Esophagus (tissue), 2 donors: ENCODE measurements at regions not wholly inside any gene's neighbourhood (a gene's known extent, or its start where the extent isn't known, plus 50 kb on each side); places are given as distances from the start of the nearest gene placed in this dataset.

Experiments used
- H3K27ac ChIP-seq, 2 donors: one replicate each; pipeline ENCODE4 v1.5.1; 2013; ENCODE audit warnings: low read depth in 2 of 2, mild to moderate bottlenecking in 2 of 2, inconsistent platforms in 1 of 2, low read length in 1 of 2, moderate library complexity in 1 of 2
- H3K27me3 ChIP-seq, 2 donors: one replicate each; pipeline ENCODE4 v1.6.1; 2013; ENCODE audit warnings: low read length in 2 of 2, control low read depth in 1 of 2, mild to moderate bottlenecking in 1 of 2; ENCODE audit not compliant: insufficient read depth in 2 of 2, control insufficient read depth in 1 of 2
- H3K36me3 ChIP-seq, 2 donors: one replicate each; pipeline ENCODE4 v1.6.1; 2013; ENCODE audit warnings: low read length in 1 of 2; ENCODE audit not compliant: control insufficient read depth in 2 of 2, insufficient read depth in 2 of 2
- H3K4me1 ChIP-seq, 2 donors: one replicate each; pipeline ENCODE4 v1.6.1; 2013; ENCODE audit warnings: low read length in 1 of 2; ENCODE audit not compliant: control insufficient read depth in 2 of 2, insufficient read depth in 2 of 2
- H3K4me3 ChIP-seq, 2 donors: one replicate each; pipeline ENCODE4 v1.5.1; 2013; ENCODE audit warnings: low read length in 2 of 2, mild to moderate bottlenecking in 2 of 2, low read depth in 1 of 2, moderate library complexity in 1 of 2
- H3K9me3 ChIP-seq, 2 donors: one replicate each; pipeline ENCODE4 v1.6.1; 2013; ENCODE audit warnings: mild to moderate bottlenecking in 2 of 2, low read depth in 1 of 2, low read length in 1 of 2, moderate library complexity in 1 of 2; ENCODE audit not compliant: control insufficient read depth in 2 of 2, insufficient read depth in 1 of 2
- WGBS, 2 donors: extraction: QIAGEN DNeasy Blood & Tissue Kit; methylation state at CpG; one replicate each; pipeline ENCODE4 v1.1.7; 2013; 5-methylcytosine and 5-hydroxymethylcytosine counted together
- donor health status: healthy with polysubstance abuse.
- donor health status: Bipolar disorder and iron deficiency.

GRCh38 chr16:86338403-86339115 is 171.8 kb upstream of the FOXF1 start:
- Histone ChIP-seq H3K36me3 (no peaks in the 10 kb centered on the region), H3K4me1 (peaks cover 0 to 3% of the 10 kb centered on the region in 2 donors), H3K27me3 (no peaks in the 10 kb centered on the region), H3K4me3 (no peak overlapping the region), H3K27ac (no peak overlapping the region), H3K9me3 (no peaks in the 10 kb centered on the region)
- WGBS, 2 donors: 82 to 87% methylated on average over 5 of the region's 5 CpGs

- Histone ChIP-seq H3K9me3 (no peaks in the 10 kb centered on the region), H3K4me3 (no peak overlapping the region), H3K27ac (peak overlapping the region; percentile 50 to 91), H3K4me1 (peaks cover 0 to 4% of the 10 kb centered on the region in 2 donors), H3K36me3 (no peaks in the 10 kb centered on the region), H3K27me3 (no peaks in the 10 kb centered on the region)
- 58 to 80% methylated on average over 6 of the region's 6 CpGs for WGBS, 2 donors
Observed at GRCh38 chr16:86342161-86342834, 168.0 kb upstream of the FOXF1 start.

GRCh38 chr16:86343027-86343795 is 167.1 kb upstream of the FOXF1 start:
- peaks cover 0 to 4% of the 10 kb centered on the region in 2 donors for H3K4me1 ChIP-seq
- no peaks in the 10 kb centered on the region for H3K27me3 ChIP-seq
- no peak overlapping the region for H3K4me3 ChIP-seq
- H3K36me3 ChIP-seq: no peaks in the 10 kb centered on the region
- WGBS, 2 donors: 24 to 26% methylated on average over 25 of the region's 25 CpGs
- no peaks in the 10 kb centered on the region for H3K9me3 ChIP-seq
- peak overlapping the region; percentile 72 to 91 for H3K27ac ChIP-seq

GRCh38 chr16:86343796-86344585 is 166.3 kb upstream of the FOXF1 start:
- Histone ChIP-seq H3K27ac (peak overlapping the region; percentile 72 to 82), H3K27me3 (no peaks in the 10 kb centered on the region), H3K36me3 (no peaks in the 10 kb centered on the region), H3K9me3 (no peaks in the 10 kb centered on the region), H3K4me3 (no peak overlapping the region), H3K4me1 (peaks cover 0 to 4% of the 10 kb centered on the region in 2 donors)
- WGBS, 2 donors: 19 to 26% methylated on average over 10 of the region's 10 CpGs

GRCh38 chr16:86344586-86344871 is 165.8 kb upstream of the FOXF1 start:
- 74 to 75% methylated on average over 7 of the region's 7 CpGs for WGBS, 2 donors
- Histone ChIP-seq H3K27me3 (no peaks in the 10 kb centered on the region), H3K27ac (peak overlapping the region; percentile 72 to 82), H3K9me3 (no peaks in the 10 kb centered on the region), H3K4me3 (no peak overlapping the region), H3K4me1 (peaks cover 0 to 4% of the 10 kb centered on the region in 2 donors), H3K36me3 (no peaks in the 10 kb centered on the region)

GRCh38 chr16:86344881-86345280 is 165.4 kb upstream of the FOXF1 start:
- no peaks in the 10 kb centered on the region for H3K9me3 ChIP-seq
- peaks cover 0 to 4% of the 10 kb centered on the region in 2 donors for H3K4me1 ChIP-seq
- no peaks in the 10 kb centered on the region for H3K36me3 ChIP-seq
- 58 to 65% methylated on average over 5 of the region's 5 CpGs for WGBS, 2 donors
- H3K27me3 ChIP-seq: no peaks in the 10 kb centered on the region
- no peak overlapping the region for H3K4me3 ChIP-seq
- H3K27ac ChIP-seq: peak overlapping the region in 1 of 2 donors; percentile 82

- Histone ChIP-seq H3K9me3 (no peaks in the 10 kb centered on the region), H3K27ac (no peak overlapping the region), H3K27me3 (no peaks in the 10 kb centered on the region), H3K4me3 (no peak overlapping the region), H3K4me1 (peaks cover 0 to 4% of the 10 kb centered on the region in 2 donors), H3K36me3 (no peaks in the 10 kb centered on the region)
- WGBS, 2 donors: 36 to 49% methylated on average over 8 to 12 of the region's 12 CpGs
Observed at GRCh38 chr16:86345516-86345915, 164.8 kb upstream of the FOXF1 start.

- Histone ChIP-seq H3K4me1 (peaks cover 0 to 4% of the 10 kb centered on the region in 2 donors), H3K9me3 (no peaks in the 10 kb centered on the region), H3K4me3 (no peak overlapping the region), H3K36me3 (no peaks in the 10 kb centered on the region), H3K27ac (no peak overlapping the region), H3K27me3 (no peaks in the 10 kb centered on the region)
- 67 to 73% methylated on average over 7 of the region's 7 CpGs for WGBS, 2 donors
Observed at GRCh38 chr16:86346034-86346433, 164.3 kb upstream of the FOXF1 start.

GRCh38 chr16:86347090-86347489 is 163.2 kb upstream of the FOXF1 start:
- Histone ChIP-seq H3K4me1 (peaks cover 0 to 4% of the 10 kb centered on the region in 2 donors), H3K27ac (no peak overlapping the region), H3K9me3 (no peaks in the 10 kb centered on the region), H3K4me3 (no peak overlapping the region), H3K36me3 (no peaks in the 10 kb centered on the region), H3K27me3 (no peaks in the 10 kb centered on the region)
- 47 to 63% methylated on average over 3 of the region's 3 CpGs for WGBS, 2 donors
